Epithelial cell of esophagus (primary cell): ENCODE measurements at regions not wholly inside any gene's neighbourhood (a gene's known extent, or its start where the extent isn't known, plus 50 kb on each side); places are given as distances from the start of the nearest gene placed in this dataset.

Experiments used
- DNase-seq: peaks from one replicate; pipeline ENCODE4 v3.0.0; 2010; ENCODE audit warnings: low read depth
- H3K4me3 ChIP-seq: 2 replicates; pipeline ENCODE4 v1.5.1; 2011; ENCODE audit warnings: mild to moderate bottlenecking, low read length, control low read depth
- CTCF ChIP-seq: IDR thresholded peaks from 2 replicates; pipeline ENCODE4 v1.5.1; 2011; ENCODE audit warnings: low read depth, mild to moderate bottlenecking, low read length, control low read depth, inconsistent platforms; ENCODE audit not compliant: insufficient read depth; ENCODE audit errors: missing control alignments

- TF ChIP-seq CTCF: no peak
- no peak overlapping the region for H3K4me3 ChIP-seq
- peak; percentile 30 for DNase-seq
Observed at GRCh38 chr13:40169476-40169875, 497.0 kb downstream of the FOXO1 start.

DNA sequence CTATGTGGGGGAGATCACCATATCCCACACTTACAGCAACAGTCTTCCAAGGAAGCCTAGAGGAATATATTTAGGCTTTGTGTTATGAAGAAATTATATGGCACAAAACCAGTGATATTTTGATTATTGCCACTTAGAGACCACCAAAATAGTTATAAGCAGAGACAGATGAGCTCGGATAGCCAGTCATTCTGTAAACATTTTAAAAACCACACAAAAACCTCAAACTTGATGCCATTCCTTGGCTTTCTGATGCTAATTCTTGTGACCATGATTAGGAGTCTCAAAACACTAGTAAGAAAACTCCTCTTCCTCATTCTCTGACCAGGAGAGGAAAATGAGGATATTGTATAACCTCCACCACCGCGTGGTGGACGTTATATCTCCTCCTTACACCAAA is 496.4 kb downstream of the FOXO1 start:
- DNase-seq: no peak
- no peak for TF ChIP-seq CTCF
- H3K4me3 ChIP-seq: no peak overlapping the region

DNA sequence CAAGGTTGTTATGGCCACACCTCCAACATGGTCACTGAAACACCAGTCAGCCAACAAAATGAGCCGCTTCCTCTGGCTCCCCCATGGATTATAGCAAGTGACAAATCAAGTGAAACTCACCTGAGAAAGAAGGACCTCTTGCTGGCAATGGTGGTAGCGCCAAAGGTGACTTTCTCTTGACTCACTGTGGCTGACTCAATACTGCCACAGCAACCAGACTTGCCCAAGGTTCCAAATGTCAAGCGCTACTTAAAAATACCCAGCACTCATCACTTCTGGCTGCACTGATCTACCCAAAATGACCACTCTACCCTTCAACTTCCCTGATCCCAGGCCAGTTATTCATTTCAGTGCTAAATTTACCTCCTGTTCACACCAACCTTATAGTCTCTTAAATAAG is 495.5 kb downstream of the FOXO1 start:
- H3K4me3 ChIP-seq: no peak overlapping the region
- TF ChIP-seq CTCF: peak; percentile 21
- DNase-seq: peak; percentile 89

DNA sequence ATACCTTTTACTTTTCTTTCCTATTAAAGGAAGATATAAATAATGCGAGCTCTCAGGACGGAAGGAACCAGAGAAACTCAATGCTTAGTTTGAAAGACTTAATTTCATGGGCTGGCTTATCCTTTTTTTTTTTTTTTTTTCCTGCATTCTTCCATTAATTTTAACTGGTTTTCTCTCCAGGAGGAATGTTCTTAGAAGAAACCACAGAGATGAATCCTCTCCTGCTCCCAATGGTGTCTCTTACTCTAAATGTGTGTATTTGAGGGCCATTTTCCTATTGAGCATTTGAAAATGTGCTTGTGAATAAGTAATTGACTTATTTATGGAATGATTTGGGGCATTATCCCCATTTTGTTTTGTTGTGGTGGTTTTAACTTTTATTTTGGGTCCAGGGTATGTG is 494.9 kb downstream of the FOXO1 start:
- DNase-seq: no peak
- H3K4me3 ChIP-seq: no peak overlapping the region
- no peak for TF ChIP-seq CTCF

DNA sequence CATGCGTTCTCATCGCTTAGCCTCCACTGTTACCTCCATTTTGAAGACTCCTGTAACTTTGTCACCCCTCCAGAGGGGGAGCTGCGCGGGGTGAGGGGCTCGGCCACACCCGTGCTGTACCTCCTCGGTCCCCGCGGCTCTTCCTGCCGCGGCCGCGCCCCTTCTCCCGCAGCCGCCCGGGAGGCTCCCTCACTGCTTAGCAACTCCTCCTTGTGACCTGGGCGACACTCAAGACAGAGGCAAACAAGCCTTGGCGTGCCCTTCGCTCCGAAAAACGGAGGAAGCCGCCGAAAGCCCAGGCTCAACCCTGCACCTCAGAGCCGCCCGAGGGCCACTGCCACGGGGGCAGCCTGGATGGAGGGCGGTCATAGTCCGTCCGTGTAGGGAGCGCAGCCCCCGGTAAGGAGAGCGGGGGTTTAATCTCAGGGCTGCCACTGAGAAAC is 494.3 kb downstream of the FOXO1 start:
- H3K4me3 ChIP-seq: peak overlapping the region; percentile 17
- DNase-seq: peak; percentile 58
- TF ChIP-seq CTCF: no peak

- no peak for TF ChIP-seq CTCF
- H3K4me3 ChIP-seq: no peak overlapping the region
- no peak for DNase-seq
Observed at GRCh38 chr13:40172878-40173277, 493.6 kb downstream of the FOXO1 start.

DNA sequence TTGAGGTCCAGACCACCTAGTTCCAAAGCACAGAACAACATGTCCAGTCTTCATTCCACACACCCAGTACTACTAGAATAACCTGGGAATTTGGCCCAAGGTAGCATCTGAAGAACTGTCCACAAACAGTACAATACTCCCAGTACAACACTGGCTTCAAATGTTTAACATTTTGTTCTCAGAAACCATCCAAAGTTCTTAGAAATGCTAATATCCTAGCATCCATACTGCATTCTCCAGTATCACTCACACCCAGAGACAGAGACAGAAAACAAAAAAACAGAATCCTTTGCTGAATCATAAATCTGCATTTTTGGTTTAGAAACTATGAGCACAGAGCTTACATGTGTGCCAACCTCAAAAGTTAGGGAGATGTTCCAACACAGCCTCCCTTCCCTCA is 490.8 kb downstream of the FOXO1 start:
- TF ChIP-seq CTCF: no peak
- no peak for DNase-seq
- H3K4me3 ChIP-seq: no peak overlapping the region
